Transverse colon (tissue), 3 donors: ENCODE measurements at regions not wholly inside any gene's neighbourhood (a gene's known extent, or its start where the extent isn't known, plus 50 kb on each side); places are given as distances from the start of the nearest gene placed in this dataset.

ENCODE experiments used
- POLR2A ChIP-seq: fragments of 450-650 bp; IDR thresholded peaks from one replicate; pipeline ENCODE4 v1.6.1; 2016; ENCODE audit warnings: antibody characterized with exemption, mild to moderate bottlenecking, moderate library complexity
- TF ChIP-seq, protein P1 (sequence below), 5 experiments: fragments of 200-600 bp in 3 of 5; fragments of 450-650 bp in 2 of 5; sonication (generic) in 3 of 5; IDR thresholded peaks; 1 replicate in 2 of 5; 2 replicates in 3 of 5; pipeline ENCODE4 v1.5.1; 2016 to 2017; ENCODE audit warnings: antibody characterized with exemption in 5 of 5, inconsistent platforms in 3 of 5, mild to moderate bottlenecking in 2 of 5, moderate library complexity in 1 of 5

DNA sequence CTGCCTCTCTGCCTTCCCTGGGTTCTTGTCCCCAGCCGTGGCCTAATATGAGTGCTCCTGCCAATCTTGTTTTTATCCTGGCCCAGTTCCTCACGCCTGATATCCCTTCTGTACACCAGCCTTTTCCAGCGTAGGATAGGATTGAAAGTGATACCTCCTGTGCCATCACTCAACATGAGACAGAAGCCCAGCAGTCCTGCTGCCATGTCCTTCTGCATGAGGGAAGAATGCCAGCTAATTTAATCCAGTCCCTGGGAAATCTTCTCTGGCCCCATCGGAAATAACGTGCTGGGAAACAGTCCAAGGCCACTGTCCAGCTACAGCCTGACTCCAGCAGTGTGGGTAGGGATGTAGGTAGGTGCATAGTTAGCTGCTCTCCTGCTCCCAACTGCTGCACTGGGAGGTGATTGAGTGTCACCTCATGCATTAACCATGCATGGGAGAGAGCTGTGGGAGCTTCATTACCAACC, 92.0 kb upstream of the TPM1 start:
- TF ChIP-seq, protein P1, sequence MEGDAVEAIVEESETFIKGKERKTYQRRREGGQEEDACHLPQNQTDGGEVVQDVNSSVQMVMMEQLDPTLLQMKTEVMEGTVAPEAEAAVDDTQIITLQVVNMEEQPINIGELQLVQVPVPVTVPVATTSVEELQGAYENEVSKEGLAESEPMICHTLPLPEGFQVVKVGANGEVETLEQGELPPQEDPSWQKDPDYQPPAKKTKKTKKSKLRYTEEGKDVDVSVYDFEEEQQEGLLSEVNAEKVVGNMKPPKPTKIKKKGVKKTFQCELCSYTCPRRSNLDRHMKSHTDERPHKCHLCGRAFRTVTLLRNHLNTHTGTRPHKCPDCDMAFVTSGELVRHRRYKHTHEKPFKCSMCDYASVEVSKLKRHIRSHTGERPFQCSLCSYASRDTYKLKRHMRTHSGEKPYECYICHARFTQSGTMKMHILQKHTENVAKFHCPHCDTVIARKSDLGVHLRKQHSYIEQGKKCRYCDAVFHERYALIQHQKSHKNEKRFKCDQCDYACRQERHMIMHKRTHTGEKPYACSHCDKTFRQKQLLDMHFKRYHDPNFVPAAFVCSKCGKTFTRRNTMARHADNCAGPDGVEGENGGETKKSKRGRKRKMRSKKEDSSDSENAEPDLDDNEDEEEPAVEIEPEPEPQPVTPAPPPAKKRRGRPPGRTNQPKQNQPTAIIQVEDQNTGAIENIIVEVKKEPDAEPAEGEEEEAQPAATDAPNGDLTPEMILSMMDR (IDR thresholded peaks at IDR 0.05) = no peak
- no peak for TF ChIP-seq POLR2A
